GM12878 (cell line): ENCODE measurements at regions not wholly inside any gene's neighbourhood (a gene's known extent, or its start where the extent isn't known, plus 50 kb on each side); places are given as distances from the start of the nearest gene placed in this dataset.

ENCODE experiments used
- ATAC-seq: fragments of 200-7000 bp; cut with Tn5 transposase; 3 replicates; pipeline ENCODE4 v1.9.1; 2020; ENCODE audit warnings: mild to moderate bottlenecking, moderate library complexity
- BruUV-seq: library from RNA; stranded (reverse); fragments of 400-500 nt; replicated peaks from 2 replicates; lab custom pipeline; 2021; lab: Mats Ljungman, UMichigan
- CTCF ChIA-PET: fragments of 300-600 bp; sonication (Branson Sonifier 250); formaldehyde crosslinking; extraction: SDS; loops from one replicate; lab custom pipeline; 2021; ENCODE audit warnings: inconsistent platforms; lab: Yijun Ruan, JAX
- POLR2A ChIA-PET: fragments of 350-600 bp; formaldehyde crosslinking; extraction: SDS; loops from one replicate; lab custom pipeline; 2021; ENCODE audit warnings: inconsistent platforms; lab: Charles Lee
- RAD21 ChIA-PET: fragments of 300-600 bp; sonication (Branson Sonifier 250); formaldehyde crosslinking; loops from one replicate; lab custom pipeline; 2023; ENCODE audit warnings: antibody characterized with exemption; ENCODE audit not compliant: unreplicated experiment; lab: Charles Lee
- SMC1A ChIA-PET: fragments of 300-600 bp; sonication (Branson Sonifier 250); formaldehyde crosslinking; loops from one replicate; lab custom pipeline; 2023; ENCODE audit not compliant: unreplicated experiment, uncharacterized antibody; lab: Charles Lee
- DNase-seq: peaks from one replicate; pipeline ENCODE4 v3.0.0-alpha.2; 2011; ENCODE audit warnings: low read depth, low spot score
- FAIRE-seq: peaks from 3 replicates; lab custom pipeline; 2011; peaks lifted over from hg19 to GRCh38; lab: Jason Lieb, UNC
- H2AFZ ChIP-seq: 2 replicates; pipeline ENCODE4 v1.6.0; 2011; ENCODE audit warnings: low read depth, low read length, control low read depth; ENCODE audit not compliant: control insufficient read depth
- H3K27ac ChIP-seq: 2 replicates; pipeline ENCODE4 v1.5.1; 2011; ENCODE audit warnings: control low read depth; ENCODE audit not compliant: control insufficient read depth, insufficient read depth
- H3K27me3 ChIP-seq, 2 experiments: replicated peaks in 1 of 2; 2 replicates each; pipeline versions ENCODE4 v1.6.0 to v1.6.1; 2011; ENCODE audit warnings: low read length in 1 of 2; ENCODE audit not compliant: control insufficient read depth in 2 of 2, insufficient read depth in 2 of 2
- H3K36me3 ChIP-seq, 2 experiments: 2 replicates each; pipeline ENCODE4 v1.5.1; 2011; ENCODE audit warnings: low read length in 1 of 2; ENCODE audit not compliant: control insufficient read depth in 2 of 2, insufficient read depth in 2 of 2
- H3K4me1 ChIP-seq: 2 replicates; pipeline ENCODE4 v1.6.1; 2011; ENCODE audit warnings: mild to moderate bottlenecking, low read length, moderate library complexity, mixed read lengths; ENCODE audit not compliant: control insufficient read depth, insufficient read depth
- H3K4me2 ChIP-seq: 2 replicates; pipeline ENCODE4 v1.6.0; 2011; ENCODE audit warnings: control low read depth; ENCODE audit not compliant: control insufficient read depth, insufficient read depth
- H3K4me3 ChIP-seq: fragments of 200-600 bp; sonication (generic); 2 replicates; pipeline ENCODE4 v1.5.1; 2016
- H3K79me2 ChIP-seq: 2 replicates; pipeline ENCODE4 v1.6.0; 2011; ENCODE audit warnings: low read length; ENCODE audit not compliant: control insufficient read depth, insufficient read depth
- H3K9ac ChIP-seq: 2 replicates; pipeline ENCODE4 v1.8.0; 2011; ENCODE audit warnings: low read length, control low read depth, mixed read lengths; ENCODE audit not compliant: control insufficient read depth, insufficient read depth
- H3K9me3 ChIP-seq: replicated peaks from 3 replicates; pipeline ENCODE4 v1.5.1; 2011; ENCODE audit warnings: mild to moderate bottlenecking, low read length; ENCODE audit not compliant: control insufficient read depth, insufficient read depth
- H4K20me1 ChIP-seq: 2 replicates; pipeline ENCODE4 v1.6.0; 2011; ENCODE audit not compliant: control insufficient read depth, insufficient read depth
- ATF3 ChIP-seq: IDR thresholded peaks from 2 replicates; pipeline ENCODE4 v1.6.1; 2011; ENCODE audit warnings: low read depth, mild to moderate bottlenecking, low read length, moderate library complexity, borderline replicate concordance; ENCODE audit errors: extremely low read depth
- BACH1 ChIP-seq: fragments of 450-650 bp; IDR thresholded peaks from 2 replicates; pipeline ENCODE4 v1.6.1; 2017; ENCODE audit warnings: mild to moderate bottlenecking, borderline replicate concordance
- CBX3 ChIP-seq: fragments of 200-600 bp; sonication (generic); IDR thresholded peaks from 2 replicates; pipeline ENCODE4 v1.6.1; 2016; ENCODE audit warnings: low read depth, borderline replicate concordance
- CHD4 ChIP-seq: fragments of 200-600 bp; sonication (generic); IDR thresholded peaks from 2 replicates; pipeline ENCODE4 v1.6.1; 2016; ENCODE audit warnings: mild to moderate bottlenecking
- HDAC6 ChIP-seq: fragments of 200-600 bp; sonication (generic); IDR thresholded peaks from one replicate; pipeline ENCODE4 v1.8.0; 2017; ENCODE audit warnings: antibody characterized with exemption; ENCODE audit not compliant: unreplicated experiment
- IRF5 ChIP-seq: fragments of 450-650 bp; IDR thresholded peaks from 2 replicates; pipeline ENCODE4 v1.6.1; 2017; ENCODE audit warnings: borderline replicate concordance
- JUNB ChIP-seq: IDR thresholded peaks from 2 replicates; pipeline ENCODE4 v1.6.1; 2016; ENCODE audit warnings: antibody characterized with exemption, mild to moderate bottlenecking
- RB1 ChIP-seq: fragments of 450-650 bp; formaldehyde crosslinking; IDR thresholded peaks from 2 replicates; pipeline ENCODE4 v1.6.1; 2017; ENCODE audit warnings: mild to moderate bottlenecking, borderline replicate concordance
- SREBF2 ChIP-seq: IDR thresholded peaks from 2 replicates; pipeline ENCODE4 v1.6.1; 2012; ENCODE audit warnings: mild to moderate bottlenecking, low read length
- USF2 ChIP-seq: IDR thresholded peaks from 2 replicates; pipeline ENCODE4 v1.6.1; 2011; ENCODE audit warnings: low read depth, low read length, improper control_type of control experiment, borderline replicate concordance
- ZNF384 ChIP-seq: IDR thresholded peaks from 2 replicates; pipeline ENCODE4 v1.6.1; 2012; ENCODE audit warnings: low read depth, mild to moderate bottlenecking, low read length, improper control_type of control experiment, borderline replicate concordance
- ZZZ3 ChIP-seq: IDR thresholded peaks from 2 replicates; pipeline ENCODE4 v1.6.1; 2011; ENCODE audit warnings: low read depth; ENCODE audit not compliant: control insufficient read depth, insufficient read length
- WGBS: methylation state at CpG from one replicate; pipeline ENCODE4 v1.1.6; 2016; ENCODE audit warnings: low lambda C conversion rate; ENCODE audit not compliant: insufficient replicate concordance, insufficient coverage; ENCODE audit errors: missing lambda C conversion rate; 5-methylcytosine and 5-hydroxymethylcytosine counted together
- in situ Hi-C: fragments of 300-500 bp; cut with MboI; formaldehyde crosslinking; loops from 9 replicates; pipeline ENCODE4 v1.14.3; 2018; ENCODE audit warnings: mixed read lengths
- intact Hi-C: fragments of 100-400 bp; cut with micrococcal nuclease; formaldehyde crosslinking; loops from one replicate; pipeline ENCODE4 v1.14.2; 2022; ENCODE audit not compliant: unreplicated experiment
- TF ChIP-seq, protein P1 (sequence below): IDR thresholded peaks from 2 replicates; pipeline ENCODE4 v1.6.1; 2011; ENCODE audit warnings: borderline replicate concordance, low read depth, mild to moderate bottlenecking, moderate library complexity, mixed read lengths, low read length; ENCODE audit not compliant: insufficient read depth; ENCODE audit errors: extremely low read length

- no peak for TF ChIP-seq CHD4
These were observed 117.9 kb upstream of the POU3F3 start (continued) for GRCh38 chr2:104736026-104736425.

GRCh38 chr2:104741860-104742259, 112.1 kb upstream of the POU3F3 start:
- ChIA-PET CTCF (no interaction called here), SMC1A (no interaction called here), POLR2A (no interaction called here), RAD21 (no interaction called here)
- ATAC-seq (no peak), DNase-seq (no peak), FAIRE-seq (no peak)
- no peaks in the 10 kb centered on the region for H3K9me3 ChIP-seq
- no peaks in the 10 kb centered on the region for H3K36me3 ChIP-seq
- no TSS peak for BruUV-seq
- no peak for TF ChIP-seq SREBF2
- no peaks in the 10 kb centered on the region for H3K79me2 ChIP-seq
- 0% methylated on average over 3 of the region's 3 CpGs for WGBS
- H3K4me3 ChIP-seq = no peak overlapping the region
- in situ Hi-C loops (no loop called here), intact Hi-C loops (no loop called here)
- H3K4me1 ChIP-seq = no peaks in the 10 kb centered on the region
- H3K27me3 ChIP-seq = peaks cover 0 to 2% of the 10 kb centered on the region in 2 experiments; a peak in 1 of 4 replicates
- H4K20me1 ChIP-seq = no peaks in the 10 kb centered on the region
- no peak overlapping the region for H3K27ac ChIP-seq
- H3K4me2 ChIP-seq = no peak overlapping the region
- no peak overlapping the region for H3K9ac ChIP-seq
- H2AFZ ChIP-seq = no peak overlapping the region

DNA sequence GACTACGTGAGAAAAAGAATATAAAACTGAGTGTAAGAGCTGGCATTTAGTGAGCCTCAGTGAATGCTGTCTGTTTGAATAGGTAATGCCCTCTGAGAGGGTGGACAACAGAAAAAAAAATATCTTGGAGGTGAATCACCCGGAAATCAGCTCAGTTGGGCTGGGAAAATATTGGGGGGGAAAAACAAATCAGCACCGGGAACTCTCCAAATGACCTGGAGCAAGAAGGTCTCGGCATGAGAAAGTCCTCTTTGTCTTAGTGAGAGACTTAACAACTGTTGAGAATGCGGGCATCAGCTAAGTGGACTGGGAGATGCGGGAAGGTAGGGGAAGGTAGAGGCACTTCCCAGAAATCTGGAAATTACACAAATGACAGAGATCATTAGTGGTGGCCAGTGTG, 109.4 kb upstream of the POU3F3 start:
- no peaks in the 10 kb centered on the region for H3K4me1 ChIP-seq
- no peaks in the 10 kb centered on the region for H4K20me1 ChIP-seq
- H3K4me2 ChIP-seq = no peak overlapping the region
- no peaks in the 10 kb centered on the region for H3K36me3 ChIP-seq
- no peak overlapping the region for H3K4me3 ChIP-seq
- ATAC-seq (no peak), DNase-seq (no peak), FAIRE-seq (no peak)
- BruUV-seq = no TSS peak
- 33% methylated on average over 6 of the region's 6 CpGs for WGBS
- H3K27ac ChIP-seq = no peak overlapping the region
- H3K9me3 ChIP-seq = no peaks in the 10 kb centered on the region
- in situ Hi-C loops = no loop called here
- no peaks in the 10 kb centered on the region for H3K79me2 ChIP-seq
- ChIA-PET SMC1A (no interaction called here), RAD21 (no interaction called here), CTCF (interaction anchor here (1.1 kb wide), 1 partner anchor 11 kb away, joined by 3 read pairs; no protein-coding TSS in a partner anchor), POLR2A (no interaction called here)
- intact Hi-C loops = no loop called here
- H3K27me3 ChIP-seq = peaks cover 0 to 2% of the 10 kb centered on the region in 2 experiments; a peak in 1 of 4 replicates
- no peak overlapping the region for H3K9ac ChIP-seq
- H2AFZ ChIP-seq = no peak overlapping the region
- TF ChIP-seq IRF5 (no peak), HDAC6 (no peak), BACH1 (no peak), USF2 (no peak), ZNF384 (no peak), ATF3 (no peak), RB1 (no peak), ZZZ3 (no peak), JUNB (no peak), CBX3 (no peak)
- TF ChIP-seq, protein P1, sequence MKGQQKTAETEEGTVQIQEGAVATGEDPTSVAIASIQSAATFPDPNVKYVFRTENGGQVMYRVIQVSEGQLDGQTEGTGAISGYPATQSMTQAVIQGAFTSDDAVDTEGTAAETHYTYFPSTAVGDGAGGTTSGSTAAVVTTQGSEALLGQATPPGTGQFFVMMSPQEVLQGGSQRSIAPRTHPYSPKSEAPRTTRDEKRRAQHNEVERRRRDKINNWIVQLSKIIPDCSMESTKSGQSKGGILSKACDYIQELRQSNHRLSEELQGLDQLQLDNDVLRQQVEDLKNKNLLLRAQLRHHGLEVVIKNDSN = no peak
